HG03432 (cell line): ENCODE measurements at regions not wholly inside any gene's neighbourhood (a gene's known extent, or its start where the extent isn't known, plus 50 kb on each side); places are given as distances from the start of the nearest gene placed in this dataset.
"Not testable (repeated sequence)": the region's sequence is repeated elsewhere in the genome, so short reads cannot be mapped to it uniquely, and the experiment has no call there.

Experiments
- ATAC-seq: cut with Tn5 transposase; IDR thresholded peaks from one replicate; pipeline ENCODE4 v1.9.1; 2021; ENCODE audit warnings: mild to moderate bottlenecking, moderate library complexity; ENCODE audit not compliant: unreplicated experiment

DNA sequence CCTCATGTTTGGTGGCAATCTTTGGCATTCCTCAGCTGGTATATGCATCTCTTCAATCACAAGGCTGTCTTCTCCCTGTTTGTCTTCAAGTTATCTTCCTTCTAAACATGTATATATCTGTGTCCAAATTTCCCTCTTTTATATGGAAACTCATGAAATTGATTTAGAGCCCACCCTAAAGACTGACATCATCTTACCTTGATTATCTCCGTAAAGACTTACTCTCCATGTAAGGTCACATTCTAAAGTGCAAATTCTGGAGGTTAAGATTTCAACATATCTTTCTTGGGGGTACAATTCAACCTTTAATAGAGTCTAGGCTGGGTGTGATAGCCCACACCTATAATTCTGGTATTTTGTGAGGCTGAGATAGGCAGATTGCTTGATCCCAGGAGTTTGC, 215.8 kb upstream of the LRRC4C start:
- ATAC-seq: no peak

DNA sequence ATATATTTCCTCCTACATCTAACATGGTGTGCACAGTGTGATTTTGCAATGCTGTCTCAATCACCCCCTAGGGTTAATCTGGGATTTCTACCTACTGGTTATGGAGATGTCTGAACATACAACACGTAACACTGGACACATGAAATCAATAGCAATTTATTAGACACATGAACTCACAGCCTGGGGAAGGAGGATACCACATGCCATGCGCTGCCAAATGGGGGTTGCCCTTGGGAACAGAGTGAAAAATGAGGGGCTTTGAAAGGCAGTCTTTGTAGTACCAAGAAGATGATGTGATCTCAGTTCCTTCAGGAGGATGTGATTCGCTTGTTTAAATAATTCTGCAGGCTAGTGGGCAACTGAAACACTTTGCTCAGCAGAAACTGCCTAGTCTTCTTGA, 253.6 kb upstream of the LRRC4C start:
- no peak for ATAC-seq

GRCh38 chr11:41714101-41714500, 254.6 kb upstream of the LRRC4C start:
- ATAC-seq: no peak

- no peak for ATAC-seq
These were observed 257.4 kb upstream of the LRRC4C start for GRCh38 chr11:41716862-41717261.

DNA sequence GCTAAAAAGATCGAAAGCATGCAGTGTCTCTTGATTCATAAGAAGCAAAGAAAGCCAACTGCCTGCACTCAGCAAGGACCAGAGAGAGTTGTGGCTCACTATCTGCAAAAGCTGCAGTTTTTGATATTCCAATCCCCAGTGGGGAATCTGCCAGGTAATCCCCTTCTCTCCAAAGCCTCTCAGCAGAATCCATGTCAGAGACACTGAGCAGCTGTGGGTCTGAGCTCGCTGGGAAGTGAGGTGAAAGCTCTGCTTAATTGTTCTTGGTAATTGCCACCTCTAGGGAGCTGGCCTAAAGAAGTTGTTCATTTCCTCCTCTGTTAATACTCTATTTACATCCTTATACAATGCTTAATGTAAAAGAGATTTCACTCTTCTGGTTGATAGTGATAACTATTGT, 261.3 kb upstream of the LRRC4C start:
- ATAC-seq: no peak

- ATAC-seq: not testable (repeated sequence)
These were observed 268.7 kb upstream of the LRRC4C start for GRCh38 chr11:41728161-41728560.

DNA sequence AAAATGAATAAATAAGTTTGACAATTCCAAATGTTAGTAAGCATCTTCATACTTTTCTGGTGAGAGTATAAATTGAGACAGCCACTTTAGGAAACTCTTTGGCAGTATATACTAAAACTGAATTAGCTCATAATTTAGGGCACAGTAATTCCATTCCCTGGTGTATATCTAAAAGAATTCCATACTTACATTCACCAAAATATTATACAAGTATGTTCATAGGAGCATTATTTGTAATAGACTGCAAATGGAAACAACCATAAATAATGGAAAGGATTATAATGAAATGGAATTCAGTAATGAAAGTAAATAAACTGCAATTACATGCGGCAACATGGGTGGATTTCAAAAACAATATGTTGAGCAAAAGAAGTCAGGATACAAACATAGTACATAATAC, 315.8 kb upstream of the LRRC4C start:
- no peak for ATAC-seq

DNA sequence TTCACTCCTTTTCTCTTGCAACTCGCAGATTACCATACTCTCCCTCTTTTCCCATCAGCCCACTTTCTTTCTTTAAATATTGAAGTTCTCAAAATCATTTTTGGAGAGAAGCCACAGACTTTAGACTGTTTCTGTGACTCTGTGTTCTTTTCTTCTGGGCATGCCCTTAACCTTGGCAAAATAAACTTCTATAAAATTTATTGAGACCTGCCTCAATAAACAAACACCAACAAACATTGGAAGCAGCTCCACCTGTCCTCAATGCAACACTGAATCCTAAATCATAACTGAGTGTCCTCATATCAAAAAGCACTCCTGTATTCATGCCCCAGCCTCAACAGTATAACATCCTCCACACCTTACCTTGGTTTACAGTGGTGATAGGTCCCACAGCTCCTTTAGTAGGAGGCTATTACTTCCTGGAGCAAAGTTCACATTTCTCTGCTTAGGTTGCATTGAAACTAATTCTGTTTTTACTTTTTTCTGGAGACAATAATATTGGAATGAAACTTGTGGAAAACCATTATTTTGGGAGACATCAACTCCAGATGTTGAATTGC, 320.0 kb upstream of the LRRC4C start:
- no peak for ATAC-seq

DNA sequence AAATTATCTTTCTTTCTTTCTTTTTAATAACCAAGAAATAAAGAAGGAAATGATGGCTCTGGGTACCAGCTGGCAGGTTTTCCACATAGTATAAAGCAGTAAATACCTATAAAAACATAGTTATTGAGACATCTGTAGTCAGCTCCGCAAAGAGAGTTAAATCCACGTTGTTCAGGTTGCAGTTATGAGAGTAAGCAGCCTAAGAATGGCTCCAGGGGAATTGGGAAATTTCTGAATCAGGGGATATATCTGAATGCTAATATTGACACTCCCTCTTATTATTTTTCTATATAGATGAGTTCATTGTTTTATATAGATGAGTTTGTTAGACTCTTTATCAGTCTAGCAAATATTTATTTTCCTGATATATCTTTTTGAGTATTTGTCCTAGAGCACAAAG, 322.0 kb upstream of the LRRC4C start:
- no peak for ATAC-seq

GRCh38 chr11:41784513-41785335, 325.3 kb upstream of the LRRC4C start:
- ATAC-seq: no peak

GRCh38 chr11:41786087-41786486, 326.6 kb upstream of the LRRC4C start:
- ATAC-seq: no peak

DNA sequence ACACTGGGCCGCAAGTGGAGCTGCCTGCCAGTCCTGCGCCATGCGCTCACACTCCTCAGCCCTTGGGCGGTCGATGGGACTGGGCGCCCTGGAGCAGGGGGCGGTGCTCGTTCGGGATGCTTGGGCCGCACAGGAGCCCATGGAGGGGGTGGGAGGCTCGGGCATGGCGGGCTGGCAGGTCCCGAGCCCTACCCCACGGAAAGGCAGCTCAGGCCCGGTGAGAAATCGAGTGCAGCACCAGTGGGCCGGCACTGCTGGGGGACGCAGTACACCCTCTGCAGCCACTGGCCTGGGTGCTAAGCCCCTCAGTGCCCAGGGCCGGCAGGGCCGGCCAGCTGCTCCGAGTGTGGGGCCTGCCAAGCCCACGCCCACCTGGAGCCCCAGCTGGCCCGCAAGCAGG, 328.7 kb upstream of the LRRC4C start:
- ATAC-seq: no peak

DNA sequence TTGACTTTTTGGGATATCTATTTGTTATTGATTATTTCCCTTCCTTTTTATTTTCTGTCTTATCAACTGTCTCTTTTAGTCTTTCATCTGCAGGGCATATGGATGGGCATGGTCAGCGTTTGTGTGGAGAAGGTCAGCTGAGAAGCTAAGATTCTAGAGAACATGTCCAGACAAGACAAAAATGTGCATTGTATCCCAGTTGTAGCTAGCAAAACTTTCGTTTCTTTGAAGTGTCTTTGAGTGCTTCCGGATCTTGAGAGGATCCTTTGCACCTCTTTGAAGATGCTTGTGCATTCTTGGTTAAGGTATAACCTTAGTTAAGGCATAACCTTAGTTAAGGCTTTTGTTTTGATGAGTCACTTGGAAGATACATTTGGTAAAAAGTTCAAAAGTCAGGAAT, 329.9 kb upstream of the LRRC4C start:
- no peak for ATAC-seq

DNA sequence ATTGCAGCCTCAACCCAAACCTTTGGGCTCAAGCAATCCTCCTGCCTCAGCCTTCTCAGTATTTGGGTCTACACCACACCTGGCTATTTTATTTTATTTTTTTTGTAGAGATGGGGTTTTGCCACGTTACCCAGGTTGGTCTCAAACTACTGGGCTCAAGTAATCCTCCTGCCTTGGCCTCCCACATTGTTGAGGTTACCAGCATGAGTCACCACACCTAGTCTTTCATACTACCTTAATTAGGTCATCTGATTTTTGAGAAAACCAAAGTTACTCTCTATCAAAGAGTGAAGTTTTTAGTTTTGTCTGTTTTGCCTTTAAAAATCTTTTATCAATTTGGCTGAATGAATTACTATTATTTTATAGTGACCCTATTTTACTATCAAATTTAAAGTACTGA, 335.6 kb upstream of the LRRC4C start:
- no peak for ATAC-seq

- no peak for ATAC-seq
These were observed 340.3 kb upstream of the LRRC4C start for GRCh38 chr11:41799754-41800153.

DNA sequence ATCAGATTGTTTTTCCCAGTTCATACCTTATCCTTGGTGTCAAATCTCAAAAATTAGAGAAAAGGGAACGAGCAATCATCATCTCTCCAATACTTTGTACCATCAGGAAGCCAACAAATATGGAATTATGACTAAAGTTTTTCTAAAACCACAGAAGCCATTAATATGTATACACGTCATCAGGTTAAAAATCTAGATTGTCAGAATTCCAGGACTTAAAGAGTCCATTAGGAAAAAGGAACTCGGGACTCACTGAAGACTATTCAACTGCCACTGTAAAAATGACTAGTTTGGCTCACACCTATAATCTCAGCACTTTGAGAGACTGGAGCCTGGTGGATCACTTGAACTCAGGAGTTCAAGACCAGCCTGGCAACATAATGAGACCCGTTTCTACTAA, 344.4 kb upstream of the LRRC4C start:
- no peak for ATAC-seq

GRCh38 chr11:41816396-41816795, 356.9 kb upstream of the LRRC4C start:
- ATAC-seq: no peak

DNA sequence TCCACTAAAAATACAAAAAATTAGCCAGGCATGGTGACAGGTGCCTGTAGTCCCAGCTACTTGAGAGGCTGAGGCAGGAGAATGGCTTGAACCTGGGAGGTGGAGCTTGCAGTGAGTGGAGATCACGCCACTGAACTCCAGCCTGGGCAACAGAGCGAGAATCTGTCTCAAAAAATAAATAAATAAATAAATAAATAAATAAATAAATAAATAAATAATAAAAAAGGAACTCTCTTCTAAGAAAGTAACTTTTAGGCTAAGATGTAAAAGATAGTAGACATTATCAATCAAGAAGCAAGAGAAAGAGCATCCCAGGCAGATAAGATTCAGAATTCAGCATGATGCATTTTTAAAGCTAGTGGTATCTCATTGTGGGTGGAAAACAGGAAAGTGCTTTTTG, 364.8 kb upstream of the LRRC4C start:
- not testable (repeated sequence) for ATAC-seq

GRCh38 chr11:41826085-41826484, 366.6 kb upstream of the LRRC4C start:
- no peak for ATAC-seq

GRCh38 chr11:41836431-41836830, 377.0 kb upstream of the LRRC4C start:
- no peak for ATAC-seq

DNA sequence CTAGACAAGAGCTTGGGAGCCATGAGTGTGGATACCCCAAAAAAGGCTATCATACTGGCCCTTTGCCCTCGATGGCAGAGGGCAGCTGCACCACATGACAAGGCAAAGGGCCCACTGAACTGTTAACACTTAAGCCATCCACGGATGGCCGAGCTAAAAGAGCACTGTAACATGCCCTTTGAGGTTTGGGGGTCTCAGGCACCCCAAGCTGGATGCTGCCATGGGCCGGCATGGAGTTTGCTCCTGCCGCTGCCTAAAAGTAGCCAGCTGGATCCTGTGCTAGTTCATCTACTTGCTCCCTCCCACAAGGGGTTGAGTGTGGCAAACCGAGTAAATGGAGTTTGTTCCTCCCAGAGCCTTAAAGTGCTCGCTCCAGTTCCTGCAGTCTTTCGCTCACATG, 383.2 kb upstream of the LRRC4C start:
- no peak for ATAC-seq

- ATAC-seq: no peak
These were observed 385.6 kb upstream of the LRRC4C start for GRCh38 chr11:41845066-41845465.

DNA sequence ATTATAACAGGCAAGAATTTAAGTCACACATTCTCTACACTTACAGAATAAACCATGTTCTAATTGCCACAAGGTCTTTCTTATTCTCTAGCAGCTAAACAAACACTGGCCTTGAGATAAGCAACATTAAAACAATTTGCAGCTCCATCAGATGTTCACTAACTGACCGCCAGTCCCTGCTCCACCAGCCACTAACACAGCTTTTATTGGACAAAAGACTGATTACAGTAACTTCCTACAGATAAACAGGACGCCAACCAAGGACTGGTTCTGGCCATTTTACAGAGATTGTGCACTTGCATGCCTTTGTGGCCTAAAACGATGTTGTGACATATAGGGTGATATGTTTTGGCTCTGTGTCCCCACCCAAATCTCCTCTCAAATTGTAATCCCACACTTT, 388.9 kb upstream of the LRRC4C start:
- ATAC-seq: no peak
